K562 (cell line): ENCODE measurements at regions not wholly inside any gene's neighbourhood (a gene's known extent, or its start where the extent isn't known, plus 50 kb on each side); places are given as distances from the start of the nearest gene placed in this dataset.

ENCODE experiments used
- ATAC-seq: fragments of 200-7000 bp; cut with Tn5 transposase; 3 replicates; pipeline ENCODE4 v1.9.1; 2020; ENCODE audit warnings: moderate library complexity
- BruUV-seq: library from RNA; stranded (reverse); fragments of 400-500 nt; replicated peaks from 2 replicates; lab custom pipeline; 2021; lab: Mats Ljungman, UMichigan
- CTCF ChIA-PET: fragments of 300-600 bp; formaldehyde crosslinking; extraction: SDS; loops from one replicate; lab custom pipeline; 2021; ENCODE audit warnings: low intra/inter-chr PET ratio; lab: Yijun Ruan, JAX
- POLR2A ChIA-PET: fragments of 300-600, 350-650 bp; sonication (Branson Sonifier 250); formaldehyde crosslinking; extraction: SDS; loops from one replicate; lab custom pipeline; 2021; ENCODE audit warnings: antibody characterized with exemption, inconsistent platforms; lab: Yijun Ruan, JAX
- DNase-seq, 4 experiments: peaks; one replicate each; pipeline versions ENCODE4 v3.0.0 to v3.0.0-alpha.2; 2011 to 2018; ENCODE audit warnings: low spot score in 3 of 4, mixed read lengths in 3 of 4; ENCODE audit errors: extremely low read depth in 1 of 4
- FAIRE-seq: peaks from 2 replicates; lab custom pipeline; 2011; peaks lifted over from hg19 to GRCh38; lab: Jason Lieb, UNC
- H2AFZ ChIP-seq: 2 replicates; pipeline ENCODE4 v1.6.0; 2011; ENCODE audit warnings: low read depth, low read length, control low read depth, inconsistent platforms
- H3K27ac ChIP-seq: fragments of 200-600 bp; 3 replicates; pipeline ENCODE4 v1.8.0; 2011; ENCODE audit warnings: low read depth, mild to moderate bottlenecking, control low read depth, inconsistent platforms, low read length, moderate library complexity, mixed read lengths; ENCODE audit errors: extremely low read depth
- H3K27me3 ChIP-seq, 2 experiments: fragments of 300-600 bp in 1 of 2; 2 replicates in 1 of 2; 3 replicates in 1 of 2; pipeline versions ENCODE4 v1.6.0 to v1.8.0; 2011; ENCODE audit warnings: inconsistent platforms in 2 of 2, low read length in 2 of 2, mild to moderate bottlenecking in 1 of 2, mixed read lengths in 1 of 2, moderate library complexity in 1 of 2; ENCODE audit not compliant: control insufficient read depth in 2 of 2, insufficient read depth in 2 of 2
- H3K36me3 ChIP-seq: fragments of 300-600 bp; 3 replicates; pipeline ENCODE4 v1.8.0; 2011; ENCODE audit warnings: mild to moderate bottlenecking, low read length, inconsistent platforms; ENCODE audit not compliant: control insufficient read depth, insufficient read depth
- H3K4me1 ChIP-seq, 2 experiments: fragments of 200-600 bp in 1 of 2; replicated peaks in 1 of 2; 2 replicates in 1 of 2; 3 replicates in 1 of 2; pipeline versions ENCODE4 v1.5.1 to v1.8.0; 2011; ENCODE audit warnings: inconsistent platforms in 2 of 2, low read length in 2 of 2, mild to moderate bottlenecking in 1 of 2, mixed read lengths in 1 of 2, moderate library complexity in 1 of 2; ENCODE audit not compliant: control insufficient read depth in 2 of 2, insufficient read depth in 2 of 2
- H3K4me2 ChIP-seq: 2 replicates; pipeline ENCODE4 v1.6.1; 2011; ENCODE audit warnings: low read length, control low read depth, inconsistent platforms, mixed read lengths; ENCODE audit not compliant: insufficient read depth
- H3K4me3 ChIP-seq: fragments of 200-600 bp; sonication (generic), shearing (Covaris generic); 2 replicates; pipeline ENCODE4 v1.5.1; 2016; ENCODE audit warnings: control low read depth, inconsistent platforms
- H3K79me2 ChIP-seq: fragments of 200-600 bp; 3 replicates; pipeline ENCODE4 v1.8.0; 2011; ENCODE audit warnings: low read length, inconsistent platforms; ENCODE audit not compliant: control insufficient read depth, insufficient read depth
- H3K9ac ChIP-seq, 2 experiments: 2 replicates each; pipeline versions ENCODE4 v1.6.0 to v1.6.1; 2011; ENCODE audit warnings: low read depth in 2 of 2, low read length in 2 of 2, control low read depth in 1 of 2, inconsistent platforms in 1 of 2, mild to moderate bottlenecking in 1 of 2, mixed read lengths in 1 of 2; ENCODE audit not compliant: insufficient read depth in 1 of 2
- H3K9me1 ChIP-seq: one replicate; pipeline ENCODE4 v1.6.0; 2011; ENCODE audit warnings: inconsistent platforms, mild to moderate bottlenecking, low read length, moderate library complexity; ENCODE audit not compliant: control insufficient read depth, insufficient read depth
- H3K9me3 ChIP-seq: replicated peaks from 2 replicates; pipeline ENCODE4 v1.5.1; 2011; ENCODE audit warnings: low read depth, low read length, inconsistent platforms; ENCODE audit not compliant: control insufficient read depth, insufficient read depth
- H4K20me1 ChIP-seq: replicated peaks from 2 replicates; pipeline ENCODE4 v1.6.1; 2011; ENCODE audit warnings: low read length, inconsistent platforms, mixed read lengths; ENCODE audit not compliant: control insufficient read depth, insufficient read depth
- CLOCK ChIP-seq: fragments of 250-450 bp; sonication (Bioruptor Pico); IDR thresholded peaks from 2 replicates; pipeline ENCODE4 v1.4.0; 2020; ENCODE audit warnings: mild to moderate bottlenecking, moderate library complexity, borderline replicate concordance
- ETV5 ChIP-seq: sonication (generic); formaldehyde crosslinking; IDR thresholded peaks from 2 replicates; pipeline ENCODE4 v1.4.0; 2020; ENCODE audit warnings: low read depth, mild to moderate bottlenecking, missing genetic modification reagents
- JUNB ChIP-seq: fragments of 450-650 bp; formaldehyde crosslinking; conservative IDR thresholded peaks from 2 replicates; pipeline ENCODE4 v1.4.0; 2020; ENCODE audit warnings: mild to moderate bottlenecking
- NRF1 ChIP-seq, 2 experiments: fragments of 450-650 bp; IDR thresholded peaks in 1 of 2; conservative IDR thresholded peaks in 1 of 2; 2 replicates each; pipeline ENCODE4 v1.6.1; 2014; ENCODE audit warnings: mild to moderate bottlenecking in 2 of 2
- RUNX1 ChIP-seq: sonication (generic); IDR thresholded peaks from 2 replicates; pipeline ENCODE4 v1.6.1; 2016; ENCODE audit warnings: antibody characterized with exemption, low read depth
- SIRT6 ChIP-seq: IDR thresholded peaks from one replicate; pipeline ENCODE4 v1.6.1; 2012; ENCODE audit warnings: low read depth, mild to moderate bottlenecking, control low read depth, inconsistent platforms, low read length, moderate library complexity
- TAF9B ChIP-seq: fragments of 450-650 bp; IDR thresholded peaks from 2 replicates; pipeline ENCODE4 v1.6.1; 2018; ENCODE audit warnings: mild to moderate bottlenecking; ENCODE audit not compliant: partially characterized antibody
- ZBTB11 ChIP-seq, 3 experiments: fragments of 200-800 bp in 1 of 3; fragments of 250-450 bp in 1 of 3; fragments of 450-650 bp in 1 of 3; sonication (Bioruptor Pico) in 1 of 3; sonication (Bioruptor generic) in 1 of 3; formaldehyde crosslinking in 1 of 3; IDR thresholded peaks; 2 replicates each; pipeline versions ENCODE4 v1.6.1 to v1.8.0; 2016 to 2022; ENCODE audit warnings: mild to moderate bottlenecking in 2 of 3, missing genetic modification characterization in 2 of 3, missing compliant biosample characterization in 1 of 3, moderate library complexity in 1 of 3
- ZNF133 ChIP-seq: fragments of 250-450 bp; sonication (Bioruptor Pico); IDR thresholded peaks from 2 replicates; pipeline ENCODE4 v1.4.0; 2020; ENCODE audit warnings: mild to moderate bottlenecking
- ZNF655 ChIP-seq: fragments of 250-450 bp; sonication (Bioruptor Pico); IDR thresholded peaks from 2 replicates; pipeline ENCODE4 v1.5.0; 2021
- WGBS: fragments of 100-300 bp; shearing (Covaris generic); methylation state at CpG from one replicate; pipeline ENCODE4 v1.1.6; 2016; ENCODE audit warnings: low coverage, mixed read lengths; ENCODE audit not compliant: insufficient coverage; ENCODE audit errors: missing lambda C conversion rate; 5-methylcytosine and 5-hydroxymethylcytosine counted together
- in situ Hi-C: fragments of 300-500 bp; cut with MboI; formaldehyde crosslinking; loops from 4 replicates; pipeline ENCODE4 v1.15.0; 2018; ENCODE audit warnings: inconsistent platforms, mixed read lengths
- intact Hi-C: fragments of 100-400 bp; cut with micrococcal nuclease; formaldehyde crosslinking; loops from 2 replicates; pipeline ENCODE4 v1.14.2; 2022

GRCh38 chr2:195055996-195056395 lies 601.0 kb upstream of the SLC39A10 start:
- ChIA-PET CTCF (no interaction called here), POLR2A (no interaction called here)
- intact Hi-C loops (no loop called here), in situ Hi-C loops (no loop called here)
- no peak for ATAC-seq
- H3K9me3 ChIP-seq: no peaks in the 10 kb centered on the region
- no peaks in the 10 kb centered on the region for H3K36me3 ChIP-seq
- no peak for DNase-seq
- H2AFZ ChIP-seq: no peak overlapping the region
- no peak overlapping the region for H3K27ac ChIP-seq
- no peaks in the 10 kb centered on the region for H3K9me1 ChIP-seq
- BruUV-seq: no TSS peak
- H3K4me2 ChIP-seq: no peak overlapping the region
- H3K27me3 ChIP-seq: no peaks in the 10 kb centered on the region
- H3K4me1 ChIP-seq: no peaks in the 10 kb centered on the region
- H4K20me1 ChIP-seq: no peaks in the 10 kb centered on the region
- no peaks in the 10 kb centered on the region for H3K79me2 ChIP-seq
- 17% methylated on average over 2 of the region's 2 CpGs for WGBS
- FAIRE-seq: no peak
- H3K4me3 ChIP-seq: no peak overlapping the region
- no peak overlapping the region for H3K9ac ChIP-seq
- TF ChIP-seq ETV5 (CRISPR knock-in tag) (no peak), CLOCK (no peak), SIRT6 (no peak), ZNF133 (no peak), ZBTB11 (CRISPR knock-in tag; IDR thresholded peaks at IDR 0.05) (no peak), TAF9B (no peak), NRF1 (conservative IDR thresholded peaks at IDR 0.05 in 1 of 2, IDR thresholded peaks at IDR 0.05 in 1 of 2) (no peak), ZNF655 (no peak), JUNB (CRISPR knock-in tag) (no peak), RUNX1 (no peak)
